NK-92 (cell line): ENCODE measurements at regions not wholly inside any gene's neighbourhood (a gene's known extent, or its start where the extent isn't known, plus 50 kb on each side); places are given as distances from the start of the nearest gene placed in this dataset.
"Not testable (repeated sequence)": the region's sequence is repeated elsewhere in the genome, so short reads cannot be mapped to it uniquely, and the experiment has no call there.

Experiments used
- DNase-seq: peaks from one replicate; lab custom pipeline; 2025; ENCODE audit not compliant: unreplicated experiment; lab: John Stamatoyannopoulos, UW

GRCh38 chr1:48089356-48089891 is 92.2 kb upstream of the TRABD2B start:
- no peak for DNase-seq

- DNase-seq: no peak
Observed at GRCh38 chr1:48084826-48085225, 87.6 kb upstream of the TRABD2B start.

- DNase-seq: no peak
Observed at GRCh38 chr1:48082271-48082962, 85.2 kb upstream of the TRABD2B start.

GRCh38 chr1:48080331-48081255 is 83.4 kb upstream of the TRABD2B start:
- no peak for DNase-seq

- DNase-seq: no peak
Observed at GRCh38 chr1:48079096-48079495, 81.9 kb upstream of the TRABD2B start.

GRCh38 chr1:48077795-48078222 is 80.6 kb upstream of the TRABD2B start:
- DNase-seq: no peak

GRCh38 chr1:48076017-48076416 is 78.8 kb upstream of the TRABD2B start:
- no peak for DNase-seq

- DNase-seq: no peak
Observed at GRCh38 chr1:48073798-48074530, 76.8 kb upstream of the TRABD2B start.

- DNase-seq: no peak
Observed at GRCh38 chr1:48071513-48071912, 74.3 kb upstream of the TRABD2B start.

GRCh38 chr1:48070396-48070750 is 73.2 kb upstream of the TRABD2B start:
- no peak for DNase-seq

GRCh38 chr1:48069662-48070395 is 72.6 kb upstream of the TRABD2B start:
- no peak for DNase-seq

GRCh38 chr1:48068206-48068605 is 71.0 kb upstream of the TRABD2B start:
- no peak for DNase-seq

GRCh38 chr1:48066936-48067335 is 69.8 kb upstream of the TRABD2B start:
- no peak for DNase-seq

GRCh38 chr1:48064693-48065092 is 67.5 kb upstream of the TRABD2B start:
- not testable (repeated sequence) for DNase-seq

- DNase-seq: no peak
Observed at GRCh38 chr1:48062353-48062752, 65.2 kb upstream of the TRABD2B start.

- DNase-seq: no peak
Observed at GRCh38 chr1:48061162-48062136, 64.3 kb upstream of the TRABD2B start.

GRCh38 chr1:48059289-48059688 is 62.1 kb upstream of the TRABD2B start:
- no peak for DNase-seq

- DNase-seq: no peak
Observed at GRCh38 chr1:48058135-48059025, 61.2 kb upstream of the TRABD2B start.
